ENCODE measurements at regions not wholly inside any gene's neighbourhood (a gene's known extent, or its start where the extent isn't known, plus 50 kb on each side); places are given as distances from the start of the nearest gene placed in this dataset.

GRCh38 chr2:226639550-226639949 lies 160.1 kb downstream of the IRS1 start:
- no peak overlapping the region for H3K4me3 ChIP-seq (replicated peaks; ENCODE audit: low read depth, low read length)
- TF ChIP-seq CTCF (IDR thresholded peaks at IDR 0.05; ENCODE audit: low read depth, low read length, missing control alignments), result no peak
- DNase-seq (ENCODE audit: extremely low read depth, low read depth), result no peak

DNA sequence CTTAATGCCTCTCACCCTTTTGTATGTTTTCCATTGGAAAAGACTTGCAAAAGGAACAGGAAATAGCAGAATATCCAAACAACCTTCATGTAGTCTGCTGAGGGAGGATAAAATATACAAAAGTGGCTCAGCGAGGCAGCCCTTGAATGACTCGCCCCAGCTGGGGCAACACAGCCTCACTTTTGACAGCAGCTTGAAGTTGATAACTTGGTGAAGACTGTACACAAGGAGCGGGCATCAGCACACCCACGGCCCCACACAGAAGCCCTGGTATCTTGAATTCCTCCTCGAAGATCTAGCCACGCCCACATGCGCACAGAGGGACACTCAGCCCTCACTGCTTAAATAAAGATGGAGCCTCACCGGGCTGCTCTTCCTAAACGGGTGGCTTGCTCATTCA lies 161.0 kb downstream of the IRS1 start:
- H3K4me3 ChIP-seq (replicated peaks; ENCODE audit: low read depth, low read length), result no peak overlapping the region
- no peak for TF ChIP-seq CTCF (IDR thresholded peaks at IDR 0.05; ENCODE audit: low read depth, low read length, missing control alignments)
- DNase-seq (ENCODE audit: extremely low read depth, low read depth), result no peak

DNA sequence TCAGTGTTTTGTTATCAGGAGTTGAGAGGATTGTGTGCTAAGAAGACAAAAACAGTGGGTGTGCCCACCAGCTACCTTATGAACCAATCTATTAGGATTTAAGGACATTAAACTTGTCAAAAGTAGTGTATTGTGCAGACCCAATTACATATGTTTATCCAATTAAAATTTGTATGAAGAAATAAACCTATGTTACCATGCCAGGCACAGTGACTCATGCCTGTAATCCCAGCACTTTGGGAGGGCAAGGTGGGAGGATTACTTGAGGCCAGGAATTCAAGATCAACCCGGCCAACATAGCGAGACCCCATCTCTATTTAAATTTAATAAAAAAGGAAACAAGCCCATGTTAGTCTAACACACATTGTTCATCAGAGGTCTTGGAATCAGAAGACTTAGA lies 162.2 kb downstream of the IRS1 start:
- DNase-seq (ENCODE audit: extremely low read depth, low read depth), result no peak
- TF ChIP-seq CTCF (IDR thresholded peaks at IDR 0.05; ENCODE audit: low read depth, low read length, missing control alignments), result no peak
- no peak overlapping the region for H3K4me3 ChIP-seq (replicated peaks; ENCODE audit: low read depth, low read length)

- H3K4me3 ChIP-seq (replicated peaks; ENCODE audit: low read depth, low read length), result no peak overlapping the region
- TF ChIP-seq CTCF (IDR thresholded peaks at IDR 0.05; ENCODE audit: low read depth, low read length, missing control alignments), result no peak
- DNase-seq (ENCODE audit: extremely low read depth, low read depth), result no peak
Measured at GRCh38 chr2:226636586-226636985, 163.0 kb downstream of the IRS1 start.

- DNase-seq (ENCODE audit: extremely low read depth, low read depth), result no peak
- TF ChIP-seq CTCF (IDR thresholded peaks at IDR 0.05; ENCODE audit: low read depth, low read length, missing control alignments), result no peak
- H3K4me3 ChIP-seq (replicated peaks; ENCODE audit: low read depth, low read length), result no peak overlapping the region
Measured at GRCh38 chr2:226634943-226635604, 164.5 kb downstream of the IRS1 start.

GRCh38 chr2:226631671-226632070 lies 167.9 kb downstream of the IRS1 start:
- H3K4me3 ChIP-seq (replicated peaks; ENCODE audit: low read depth, low read length), result no peak overlapping the region
- no peak for TF ChIP-seq CTCF (IDR thresholded peaks at IDR 0.05; ENCODE audit: low read depth, low read length, missing control alignments)
- DNase-seq (ENCODE audit: extremely low read depth, low read depth), result no peak

GRCh38 chr2:226631187-226631586 lies 168.4 kb downstream of the IRS1 start:
- no peak for TF ChIP-seq CTCF (IDR thresholded peaks at IDR 0.05; ENCODE audit: low read depth, low read length, missing control alignments)
- H3K4me3 ChIP-seq (replicated peaks; ENCODE audit: low read depth, low read length), result no peak overlapping the region
- DNase-seq (ENCODE audit: extremely low read depth, low read depth), result no peak

Data from HFF-Myc (cell line).